Right renal pelvis (tissue), 4 donors: ENCODE measurements at regions not wholly inside any gene's neighbourhood (a gene's known extent, or its start where the extent isn't known, plus 50 kb on each side); places are given as distances from the start of the nearest gene placed in this dataset.

Experiments
- DNase-seq, 4 donors: peaks; one replicate each; pipeline ENCODE4 v3.0.0-alpha.2; 2013; ENCODE audit warnings: low read depth in 4 of 4, low spot score in 3 of 4, missing footprints in 1 of 4

- DNase-seq = no peak
Measured at GRCh38 chr6:126280287-126280686, 59.6 kb upstream of the CENPW start.

- peak in 1 of 4 donors; percentile 24 for DNase-seq
Measured at GRCh38 chr6:126285871-126286365, 54.0 kb upstream of the CENPW start.
